Activated naive CD8-positive, alpha-beta T cell treated with anti-CD3 and anti-CD28 coated beads, Interleukin-2, amount 10 ng/mL, durations not matched to agents 7 days and 5 days (primary cell): ENCODE measurements at regions not wholly inside any gene's neighbourhood (a gene's known extent, or its start where the extent isn't known, plus 50 kb on each side); places are given as distances from the start of the nearest gene placed in this dataset.
"Not testable (repeated sequence)": the region's sequence is repeated elsewhere in the genome, so short reads cannot be mapped to it uniquely, and the experiment has no call there.

Experiments
- ATAC-seq: fragments of 150-1000 bp; cut with Tn5 transposase; one replicate; pipeline ENCODE4 v1.10.0; 2021; ENCODE audit warnings: low read depth, moderate library complexity
- POLR2A ChIA-PET: fragments of 350-600 bp; sonication (Branson Sonifier 250); formaldehyde crosslinking; loops from one replicate; lab custom pipeline; 2021; ENCODE audit warnings: antibody characterized with exemption; lab: Charles Lee
- DNase-seq: peaks from one replicate; pipeline ENCODE4 v3.0.0; 2021
- H3K27ac Mint-ChIP-seq: one replicate; pipeline ENCODE4 v1.8.0; 2022; ENCODE audit warnings: mild to moderate bottlenecking, mixed read lengths
- H3K27me3 Mint-ChIP-seq: one replicate; pipeline ENCODE4 v1.8.0; 2022; ENCODE audit warnings: mild to moderate bottlenecking, moderate library complexity, mixed read lengths
- H3K36me3 Mint-ChIP-seq: one replicate; pipeline ENCODE4 v1.8.0; 2021; ENCODE audit warnings: mild to moderate bottlenecking, mixed read lengths
- H3K4me1 Mint-ChIP-seq: one replicate; pipeline ENCODE4 v1.8.0; 2021; ENCODE audit warnings: mixed read lengths
- H3K4me3 Mint-ChIP-seq: one replicate; pipeline ENCODE4 v1.8.0; 2022; ENCODE audit warnings: mild to moderate bottlenecking, moderate library complexity, mixed read lengths
- H3K9me3 Mint-ChIP-seq: one replicate; pipeline ENCODE4 v1.8.0; 2021; ENCODE audit warnings: mixed read lengths

DNA sequence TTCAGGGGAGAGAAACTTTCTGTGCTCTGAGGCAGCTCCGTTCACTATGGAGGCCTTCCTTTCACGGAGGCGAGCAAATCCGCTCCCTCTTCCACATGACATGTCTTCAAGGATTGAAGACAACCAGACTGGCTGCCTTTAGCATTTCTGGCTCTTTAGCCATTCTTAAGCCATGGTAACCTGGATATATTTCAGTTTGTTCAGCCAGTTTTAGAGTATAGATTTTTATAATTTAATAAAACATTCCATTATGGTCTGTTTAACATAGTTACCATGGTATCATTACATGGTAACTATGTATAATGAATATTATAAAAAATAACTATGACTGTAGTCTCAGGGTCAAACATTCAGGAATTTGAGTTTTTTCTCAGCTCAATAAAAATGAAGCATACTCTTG lies 54.2 kb upstream of the NFIA start:
- no peak overlapping the region for H3K27ac Mint-ChIP-seq
- H3K9me3 Mint-ChIP-seq = no peaks in the 10 kb centered on the region
- peaks cover 2% of the 10 kb centered on the region for H3K27me3 Mint-ChIP-seq
- DNase-seq = no peak
- no peak for ATAC-seq
- no peak overlapping the region for H3K4me3 Mint-ChIP-seq
- H3K36me3 Mint-ChIP-seq = no peaks in the 10 kb centered on the region
- POLR2A ChIA-PET = no interaction called here
- H3K4me1 Mint-ChIP-seq = no peaks in the 10 kb centered on the region

- H3K4me1 Mint-ChIP-seq, H3K27ac Mint-ChIP-seq, H3K9me3 Mint-ChIP-seq, POLR2A ChIA-PET, H3K36me3 Mint-ChIP-seq, ATAC-seq: not testable (repeated sequence)
- H3K4me3 Mint-ChIP-seq = peak overlapping the region; percentile 25
- H3K27me3 Mint-ChIP-seq = peaks cover 17% of the 10 kb centered on the region
- DNase-seq = peak; percentile 32
Observed at GRCh38 chr1:61018068-61018467, 64.3 kb upstream of the NFIA start.

DNA sequence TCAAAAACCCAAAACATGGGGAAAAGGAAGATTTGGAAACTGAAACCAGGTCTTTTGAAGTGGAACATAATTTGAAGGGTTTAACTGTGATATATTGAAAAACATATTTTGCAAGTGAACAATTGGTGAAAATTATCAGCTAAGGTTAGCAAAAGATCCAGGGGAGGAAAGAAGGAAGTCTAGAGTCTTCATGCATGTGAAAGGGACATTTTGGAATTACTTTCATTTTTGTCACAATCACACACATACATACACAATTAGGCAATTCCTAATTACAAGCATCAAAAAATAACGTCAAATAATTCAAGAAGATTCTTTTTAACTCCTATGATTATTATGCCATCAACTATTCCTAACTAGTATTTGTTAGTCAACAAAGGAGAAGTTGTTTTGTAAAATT lies 64.7 kb upstream of the NFIA start:
- ATAC-seq (no peak), DNase-seq (no peak)
- POLR2A ChIA-PET = no interaction called here
- no peaks in the 10 kb centered on the region for H3K9me3 Mint-ChIP-seq
- H3K27ac Mint-ChIP-seq = no peak overlapping the region
- H3K27me3 Mint-ChIP-seq = peaks cover 19% of the 10 kb centered on the region
- H3K4me3 Mint-ChIP-seq = peak overlapping the region; percentile 48
- H3K4me1 Mint-ChIP-seq = peaks cover 7% of the 10 kb centered on the region
- H3K36me3 Mint-ChIP-seq = no peaks in the 10 kb centered on the region

- ATAC-seq (no peak), DNase-seq (no peak)
- Mint-ChIP-seq H3K4me3 (no peak overlapping the region), H3K27me3 (peaks cover 25% of the 10 kb centered on the region), H3K4me1 (peaks cover 7% of the 10 kb centered on the region), H3K36me3 (no peaks in the 10 kb centered on the region), H3K9me3 (no peaks in the 10 kb centered on the region), H3K27ac (no peak overlapping the region)
- POLR2A ChIA-PET = no interaction called here
Observed at GRCh38 chr1:61013946-61014667, 68.3 kb upstream of the NFIA start.

DNA sequence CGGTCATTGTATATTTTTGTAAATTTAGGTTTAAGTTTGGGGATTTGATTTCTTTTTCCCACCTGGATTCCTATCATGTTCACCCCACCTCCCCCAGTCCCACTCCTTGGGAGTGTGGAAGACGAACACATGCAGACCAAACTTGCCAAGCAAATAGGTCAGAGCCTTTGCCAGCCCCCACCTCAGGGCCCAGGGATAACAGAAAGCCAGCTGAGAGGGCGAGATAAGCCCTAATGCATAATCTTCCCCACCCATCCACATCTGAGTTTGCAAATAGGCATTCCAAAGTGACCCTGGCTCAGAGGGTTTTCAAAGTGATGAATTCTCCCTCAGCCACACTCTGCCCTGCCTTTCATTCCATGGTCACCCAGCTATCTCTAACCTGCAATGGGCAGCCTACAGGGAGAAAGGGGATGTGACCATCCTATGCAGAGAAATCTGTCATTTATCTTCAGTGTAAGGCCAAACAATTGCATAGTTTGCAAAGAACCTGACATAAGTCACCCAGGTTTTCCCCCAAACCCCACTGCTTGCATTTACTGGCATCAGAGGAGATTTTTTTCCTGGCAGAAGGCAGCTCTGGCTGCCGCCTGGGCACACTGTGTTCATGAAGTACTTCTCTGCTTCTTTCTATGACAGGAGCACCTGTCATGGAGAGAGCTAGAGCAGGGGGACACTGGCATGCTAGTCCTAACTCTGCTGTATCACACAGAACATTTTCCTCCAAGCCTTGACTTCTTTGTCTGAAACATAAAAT lies 69.0 kb upstream of the NFIA start:
- Mint-ChIP-seq H3K27me3 (peaks cover 20% of the 10 kb centered on the region), H3K27ac (no peak overlapping the region), H3K9me3 (no peaks in the 10 kb centered on the region), H3K36me3 (no peaks in the 10 kb centered on the region), H3K4me1 (peaks cover 4% of the 10 kb centered on the region), H3K4me3 (no peak overlapping the region)
- DNase-seq (no peak), ATAC-seq (no peak)
- POLR2A ChIA-PET = no interaction called here

- Mint-ChIP-seq H3K4me1 (no peaks in the 10 kb centered on the region), H3K27me3 (peaks cover 20% of the 10 kb centered on the region), H3K27ac (no peak overlapping the region), H3K9me3 (no peaks in the 10 kb centered on the region), H3K4me3 (no peak overlapping the region), H3K36me3 (no peaks in the 10 kb centered on the region)
- POLR2A ChIA-PET = no interaction called here
- DNase-seq (no peak), ATAC-seq (no peak)
Observed at GRCh38 chr1:61012341-61012761, 70.0 kb upstream of the NFIA start.

DNA sequence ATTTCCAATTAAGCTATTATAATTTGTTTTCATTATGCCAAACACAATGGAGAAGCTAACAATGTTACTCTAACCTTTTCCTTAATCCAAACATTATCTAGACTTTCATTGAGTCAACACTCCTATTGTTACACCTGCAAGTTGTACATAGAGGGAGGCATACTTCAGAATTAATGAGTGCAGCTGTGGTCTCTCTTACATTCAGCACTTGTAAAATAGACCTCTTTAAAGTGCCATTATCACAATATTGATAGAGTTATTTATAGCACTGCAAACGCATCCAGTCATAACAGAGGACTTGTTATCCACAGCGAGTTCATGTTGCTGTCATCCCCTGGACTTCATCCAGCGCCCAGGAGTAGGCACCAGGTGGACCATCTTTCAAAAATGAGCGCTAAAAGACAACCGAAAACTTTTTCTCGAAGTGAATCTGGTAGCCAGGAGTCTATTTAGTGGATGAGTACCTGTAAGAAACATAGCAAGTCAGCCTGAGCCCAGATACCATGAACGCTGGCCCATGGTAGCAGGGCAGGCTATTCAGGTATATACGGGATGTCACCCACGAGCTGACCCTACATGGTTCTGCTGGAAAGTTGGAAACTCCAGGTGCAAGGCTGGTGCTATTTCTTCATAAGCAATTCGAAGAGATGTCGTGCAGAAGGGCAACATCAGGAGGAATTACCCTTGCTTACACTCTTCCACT lies 70.6 kb upstream of the NFIA start:
- peaks cover 1% of the 10 kb centered on the region for H3K4me1 Mint-ChIP-seq
- no peaks in the 10 kb centered on the region for H3K36me3 Mint-ChIP-seq
- no peak overlapping the region for H3K4me3 Mint-ChIP-seq
- H3K9me3 Mint-ChIP-seq = no peaks in the 10 kb centered on the region
- no peak overlapping the region for H3K27ac Mint-ChIP-seq
- POLR2A ChIA-PET = no interaction called here
- H3K27me3 Mint-ChIP-seq = peaks cover 20% of the 10 kb centered on the region
- no peak for ATAC-seq
- no peak for DNase-seq

GRCh38 chr1:61007534-61008364 lies 74.6 kb upstream of the NFIA start:
- DNase-seq (no peak), ATAC-seq (no peak)
- H3K9me3 Mint-ChIP-seq = no peaks in the 10 kb centered on the region
- no peak overlapping the region for H3K27ac Mint-ChIP-seq
- H3K27me3 Mint-ChIP-seq = peaks cover 16% of the 10 kb centered on the region
- H3K36me3 Mint-ChIP-seq = no peaks in the 10 kb centered on the region
- peaks cover 6% of the 10 kb centered on the region for H3K4me1 Mint-ChIP-seq
- POLR2A ChIA-PET = no interaction called here
- no peak overlapping the region for H3K4me3 Mint-ChIP-seq

DNA sequence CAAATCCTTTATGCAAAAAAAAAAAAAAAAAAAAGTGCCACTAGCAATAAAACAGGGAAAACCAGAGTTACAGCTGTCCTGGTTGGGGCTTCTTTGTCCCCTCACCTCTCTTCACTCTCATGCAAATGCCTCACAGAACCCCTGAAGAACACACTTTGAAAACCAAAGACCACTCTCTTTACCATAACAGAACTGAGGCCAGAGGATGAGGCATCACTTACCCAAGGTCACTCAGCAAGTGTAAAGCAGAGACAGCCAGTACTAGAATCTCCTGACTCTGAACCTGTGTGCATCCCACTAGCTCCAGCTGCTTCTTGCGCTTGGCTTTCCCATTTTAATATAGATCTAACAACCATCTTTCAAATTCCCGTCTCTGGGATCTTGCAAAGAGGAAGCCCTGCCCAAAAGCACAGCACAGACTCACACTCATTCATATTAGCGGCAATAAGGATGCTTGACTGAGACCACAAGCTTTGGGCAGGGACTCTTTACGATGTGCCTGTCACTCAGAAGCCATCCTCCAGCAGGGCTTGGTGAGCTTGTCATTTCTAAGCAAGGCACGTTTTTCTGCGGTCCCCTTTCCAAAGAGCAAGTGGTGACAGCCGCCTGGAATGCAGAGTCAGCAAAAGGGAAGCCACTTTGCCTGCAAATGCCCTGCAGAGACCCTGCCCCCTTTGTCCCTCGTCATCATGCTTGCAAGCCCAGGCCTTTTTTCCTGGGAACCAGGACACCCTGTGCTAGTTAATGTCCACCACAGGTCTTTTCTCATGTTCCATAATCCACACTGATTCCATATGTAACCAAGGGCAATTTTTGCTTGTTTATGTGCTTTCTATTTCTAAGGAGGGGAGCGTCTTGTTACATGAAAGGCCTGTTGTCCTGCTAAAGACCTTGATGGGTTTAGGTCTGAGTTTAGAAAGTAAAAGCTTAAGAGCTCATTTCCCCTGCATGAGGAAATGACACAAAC lies 76.5 kb upstream of the NFIA start:
- Mint-ChIP-seq H3K4me1 (peaks cover 6% of the 10 kb centered on the region), H3K36me3 (no peaks in the 10 kb centered on the region), H3K27me3 (peaks cover 7% of the 10 kb centered on the region), H3K27ac (no peak overlapping the region), H3K4me3 (no peak overlapping the region), H3K9me3 (no peaks in the 10 kb centered on the region)
- no peak for DNase-seq
- no peak for ATAC-seq
- POLR2A ChIA-PET = no interaction called here

GRCh38 chr1:61004262-61005003 lies 77.9 kb upstream of the NFIA start:
- H3K4me1 Mint-ChIP-seq = peaks cover 6% of the 10 kb centered on the region
- H3K4me3 Mint-ChIP-seq = no peak overlapping the region
- H3K27me3 Mint-ChIP-seq = peaks cover 3% of the 10 kb centered on the region
- no peak for ATAC-seq
- H3K27ac Mint-ChIP-seq = no peak overlapping the region
- no peak for DNase-seq
- POLR2A ChIA-PET = no interaction called here
- H3K9me3 Mint-ChIP-seq = no peaks in the 10 kb centered on the region
- no peaks in the 10 kb centered on the region for H3K36me3 Mint-ChIP-seq

- Mint-ChIP-seq H3K36me3 (no peaks in the 10 kb centered on the region), H3K4me1 (no peaks in the 10 kb centered on the region), H3K9me3 (no peaks in the 10 kb centered on the region), H3K4me3 (no peak overlapping the region), H3K27ac (no peak overlapping the region), H3K27me3 (peaks cover 3% of the 10 kb centered on the region)
- no peak for ATAC-seq
- POLR2A ChIA-PET = no interaction called here
- DNase-seq = no peak
Observed at GRCh38 chr1:61000327-61000726, 82.0 kb upstream of the NFIA start.

- no peaks in the 10 kb centered on the region for H3K4me1 Mint-ChIP-seq
- no peak for DNase-seq
- H3K36me3 Mint-ChIP-seq = no peaks in the 10 kb centered on the region
- H3K27ac Mint-ChIP-seq = no peak overlapping the region
- H3K27me3 Mint-ChIP-seq = peaks cover 5% of the 10 kb centered on the region
- no peak for ATAC-seq
- no peaks in the 10 kb centered on the region for H3K9me3 Mint-ChIP-seq
- H3K4me3 Mint-ChIP-seq = no peak overlapping the region
- POLR2A ChIA-PET = interaction anchor here (0.6 kb wide), 1 partner anchor 59 kb away, joined by 3 read pairs; no protein-coding TSS in a partner anchor
Observed at GRCh38 chr1:60998786-60999185, 83.6 kb upstream of the NFIA start.
